Heart left ventricle (tissue), 13 donors: ENCODE measurements at regions not wholly inside any gene's neighbourhood (a gene's known extent, or its start where the extent isn't known, plus 50 kb on each side); places are given as distances from the start of the nearest gene placed in this dataset.

Experiments used
- POLR2A ChIP-seq, 2 donors: fragments of 450-650 bp; IDR thresholded peaks; one replicate each; pipeline ENCODE4 v1.6.1; 2017; ENCODE audit warnings: antibody characterized with exemption in 2 of 2, mild to moderate bottlenecking in 2 of 2, moderate library complexity in 2 of 2
- TF ChIP-seq, protein P1 (sequence below), 12 donors: fragments of 200-600 bp; sonication (generic) in 4 of 12; IDR thresholded peaks; one replicate each; pipeline versions ENCODE4 v1.5.0 to v1.8.0; 2018 to 2022; ENCODE audit warnings: antibody characterized with exemption in 12 of 12, mild to moderate bottlenecking in 5 of 12
- donor health status: ischemic (EF 13 %, LVEDD 7.1; RV severe dilation, severe dysfunction).
- donor health status: DM: no; HTN: yes; CAD: no.
- donor health status: DM: no; HTN: no; CAD: no.
- donor health status: ischemic (EF 25% LVEDD 6.9; RV normal size, moderate dysfunction).
- donor health status: ischemic (EF 25% LVEDD 5.7; RV mildly dilated, moderate dysfunction).
- donor health status: ischemic (EF 35%, LVEDD 5.7; RV mildly dilated, moderate dysfunction).
- donor health status: nonischemic (EF 11% LVEDD 7.7; RV severe dilation, severe dysfunction).
- donor health status: DM: yes; HTN: yes; CAD: no.
- donor health status: PGD.
- donor health status: ischemic (EF 29% LVEDD 5.4; RV normal size, mild dysfunction).
- donor health status: nonischemic (EF 23%, LVEDD 6.1; RV moderate dilation, normal function).

DNA sequence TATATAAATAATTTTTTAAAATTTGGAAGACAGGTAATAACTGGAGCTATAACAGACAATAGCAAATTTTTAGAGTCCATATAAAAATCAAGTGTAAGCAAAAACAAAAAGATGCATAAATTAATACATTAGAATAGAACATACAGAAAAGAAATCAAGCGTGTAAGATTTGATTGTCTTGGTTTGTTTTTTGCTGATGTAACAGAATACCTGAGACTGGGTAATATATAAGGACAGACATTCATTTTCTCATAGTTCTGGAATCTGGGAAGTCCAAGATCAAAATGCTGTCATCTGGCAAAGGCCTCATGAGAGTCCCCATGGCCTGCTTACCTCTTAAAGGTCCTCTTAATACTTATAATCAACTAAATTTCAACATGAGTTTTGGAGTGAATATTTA lies 1010.1 kb downstream of the CDH18 start:
- TF ChIP-seq, protein P1, sequence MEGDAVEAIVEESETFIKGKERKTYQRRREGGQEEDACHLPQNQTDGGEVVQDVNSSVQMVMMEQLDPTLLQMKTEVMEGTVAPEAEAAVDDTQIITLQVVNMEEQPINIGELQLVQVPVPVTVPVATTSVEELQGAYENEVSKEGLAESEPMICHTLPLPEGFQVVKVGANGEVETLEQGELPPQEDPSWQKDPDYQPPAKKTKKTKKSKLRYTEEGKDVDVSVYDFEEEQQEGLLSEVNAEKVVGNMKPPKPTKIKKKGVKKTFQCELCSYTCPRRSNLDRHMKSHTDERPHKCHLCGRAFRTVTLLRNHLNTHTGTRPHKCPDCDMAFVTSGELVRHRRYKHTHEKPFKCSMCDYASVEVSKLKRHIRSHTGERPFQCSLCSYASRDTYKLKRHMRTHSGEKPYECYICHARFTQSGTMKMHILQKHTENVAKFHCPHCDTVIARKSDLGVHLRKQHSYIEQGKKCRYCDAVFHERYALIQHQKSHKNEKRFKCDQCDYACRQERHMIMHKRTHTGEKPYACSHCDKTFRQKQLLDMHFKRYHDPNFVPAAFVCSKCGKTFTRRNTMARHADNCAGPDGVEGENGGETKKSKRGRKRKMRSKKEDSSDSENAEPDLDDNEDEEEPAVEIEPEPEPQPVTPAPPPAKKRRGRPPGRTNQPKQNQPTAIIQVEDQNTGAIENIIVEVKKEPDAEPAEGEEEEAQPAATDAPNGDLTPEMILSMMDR (IDR thresholded peaks at IDR 0.05), result no peak
- no peak for TF ChIP-seq POLR2A (IDR thresholded peaks at IDR 0.05)
